IMR-90 (cell line): ENCODE measurements at regions not wholly inside any gene's neighbourhood (a gene's known extent, or its start where the extent isn't known, plus 50 kb on each side); places are given as distances from the start of the nearest gene placed in this dataset.

Experiments used
- BHLHE40 ChIP-seq: fragments of 150-350 bp; IDR thresholded peaks from 2 replicates; pipeline ENCODE4 v1.6.1; 2016; ENCODE audit warnings: mild to moderate bottlenecking, low read depth, low read length
- CEBPB ChIP-seq: IDR thresholded peaks from 2 replicates; pipeline ENCODE4 v1.6.1; 2012; ENCODE audit warnings: low read depth, low read length, improper control_type of control experiment
- CHD1 ChIP-seq: IDR thresholded peaks from 2 replicates; pipeline ENCODE4 v1.6.1; 2012; ENCODE audit warnings: low read depth, low read length, improper control_type of control experiment
- FOS ChIP-seq: fragments of 150-350 bp; IDR thresholded peaks from 2 replicates; pipeline ENCODE4 v1.6.1; 2016; ENCODE audit warnings: low read depth, low read length
- MAFK ChIP-seq: IDR thresholded peaks from 2 replicates; pipeline ENCODE4 v1.6.1; 2012; ENCODE audit warnings: low read depth, low read length, improper control_type of control experiment
- MAZ ChIP-seq: IDR thresholded peaks from 2 replicates; pipeline ENCODE4 v1.6.1; 2012; ENCODE audit warnings: low read depth, mild to moderate bottlenecking, low read length, improper control_type of control experiment, moderate library complexity, borderline replicate concordance
- MXI1 ChIP-seq: IDR thresholded peaks from 2 replicates; pipeline ENCODE4 v1.6.1; 2012; ENCODE audit warnings: low read depth, mild to moderate bottlenecking, low read length, moderate library complexity, borderline replicate concordance
- POLR2A ChIP-seq: IDR thresholded peaks from 2 replicates; pipeline ENCODE4 v1.6.1; 2012; ENCODE audit warnings: mild to moderate bottlenecking, low read depth, low read length
- RCOR1 ChIP-seq: IDR thresholded peaks from 2 replicates; pipeline ENCODE4 v1.6.1; 2012; ENCODE audit warnings: mild to moderate bottlenecking, low read length, improper control_type of control experiment; ENCODE audit not compliant: insufficient replicate concordance
- RFX5 ChIP-seq: IDR thresholded peaks from 2 replicates; pipeline ENCODE4 v1.8.0; 2012; ENCODE audit warnings: low read depth, mild to moderate bottlenecking, low read length, moderate library complexity
- SMC3 ChIP-seq: fragments of 150-350 bp; IDR thresholded peaks from 2 replicates; pipeline ENCODE4 v1.6.1; 2016; ENCODE audit warnings: low read depth, mild to moderate bottlenecking, antibody characterized with exemption, low read length, moderate library complexity
- TF ChIP-seq, protein P1 (sequence below): conservative IDR thresholded peaks from 2 replicates; pipeline ENCODE4 v1.5.1; 2012; ENCODE audit warnings: mild to moderate bottlenecking, low read depth, low read length, improper control_type of control experiment
- TF ChIP-seq, protein P2 (sequence below): fragments of 150-350 bp; IDR thresholded peaks from 2 replicates; pipeline ENCODE4 v1.6.1; 2017; ENCODE audit warnings: mild to moderate bottlenecking, antibody characterized with exemption, low read length, low read depth
- TF ChIP-seq, protein P3 (sequence below): fragments of 150-350 bp; IDR thresholded peaks from 2 replicates; pipeline ENCODE4 v1.6.1; 2016; ENCODE audit warnings: low read depth, mild to moderate bottlenecking, low read length, moderate library complexity, borderline replicate concordance

DNA sequence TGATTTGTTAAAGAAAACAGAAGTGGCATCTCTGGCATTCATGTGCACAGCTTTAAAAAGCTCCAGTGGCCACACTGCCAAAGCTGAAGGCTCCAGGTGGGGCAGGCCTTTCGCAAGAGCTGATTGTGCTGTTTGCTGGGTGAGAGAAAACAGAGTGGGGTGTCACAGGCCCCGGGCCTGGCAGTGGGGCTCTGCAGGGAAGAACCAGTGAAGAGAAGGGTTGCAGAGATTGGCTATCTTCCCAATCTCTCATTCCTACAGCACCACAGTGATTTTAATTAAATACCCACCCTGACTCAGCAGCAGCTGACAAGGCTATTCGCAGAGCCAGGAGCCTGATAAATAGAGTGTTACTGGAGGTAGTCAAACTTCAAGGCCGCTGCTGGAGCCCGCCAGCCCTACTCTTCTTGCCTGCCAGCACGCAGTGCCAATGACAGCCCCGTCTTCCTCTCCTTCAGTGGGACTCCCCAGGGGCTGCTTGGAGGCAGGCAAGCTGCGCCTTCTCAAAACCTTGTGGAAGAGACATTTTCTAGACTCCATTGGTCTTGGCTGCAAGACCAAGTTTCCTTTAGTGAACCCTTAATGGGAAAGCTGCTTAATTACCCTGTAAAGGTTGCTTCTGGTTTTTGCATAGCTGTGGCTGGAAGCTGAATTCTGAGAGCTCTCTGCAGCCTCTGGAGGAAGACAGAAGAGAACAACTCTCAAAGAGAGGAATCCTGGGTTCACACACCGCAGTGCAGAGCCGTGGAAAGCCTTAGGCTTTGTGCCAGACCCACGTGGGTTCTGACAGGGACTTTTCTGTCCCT lies 225.8 kb upstream of the SLCO3A1 start:
- TF ChIP-seq, protein P1, sequence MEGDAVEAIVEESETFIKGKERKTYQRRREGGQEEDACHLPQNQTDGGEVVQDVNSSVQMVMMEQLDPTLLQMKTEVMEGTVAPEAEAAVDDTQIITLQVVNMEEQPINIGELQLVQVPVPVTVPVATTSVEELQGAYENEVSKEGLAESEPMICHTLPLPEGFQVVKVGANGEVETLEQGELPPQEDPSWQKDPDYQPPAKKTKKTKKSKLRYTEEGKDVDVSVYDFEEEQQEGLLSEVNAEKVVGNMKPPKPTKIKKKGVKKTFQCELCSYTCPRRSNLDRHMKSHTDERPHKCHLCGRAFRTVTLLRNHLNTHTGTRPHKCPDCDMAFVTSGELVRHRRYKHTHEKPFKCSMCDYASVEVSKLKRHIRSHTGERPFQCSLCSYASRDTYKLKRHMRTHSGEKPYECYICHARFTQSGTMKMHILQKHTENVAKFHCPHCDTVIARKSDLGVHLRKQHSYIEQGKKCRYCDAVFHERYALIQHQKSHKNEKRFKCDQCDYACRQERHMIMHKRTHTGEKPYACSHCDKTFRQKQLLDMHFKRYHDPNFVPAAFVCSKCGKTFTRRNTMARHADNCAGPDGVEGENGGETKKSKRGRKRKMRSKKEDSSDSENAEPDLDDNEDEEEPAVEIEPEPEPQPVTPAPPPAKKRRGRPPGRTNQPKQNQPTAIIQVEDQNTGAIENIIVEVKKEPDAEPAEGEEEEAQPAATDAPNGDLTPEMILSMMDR = no peak
- TF ChIP-seq POLR2A = no peak
- TF ChIP-seq, protein P2, sequence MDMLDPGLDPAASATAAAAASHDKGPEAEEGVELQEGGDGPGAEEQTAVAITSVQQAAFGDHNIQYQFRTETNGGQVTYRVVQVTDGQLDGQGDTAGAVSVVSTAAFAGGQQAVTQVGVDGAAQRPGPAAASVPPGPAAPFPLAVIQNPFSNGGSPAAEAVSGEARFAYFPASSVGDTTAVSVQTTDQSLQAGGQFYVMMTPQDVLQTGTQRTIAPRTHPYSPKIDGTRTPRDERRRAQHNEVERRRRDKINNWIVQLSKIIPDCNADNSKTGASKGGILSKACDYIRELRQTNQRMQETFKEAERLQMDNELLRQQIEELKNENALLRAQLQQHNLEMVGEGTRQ = no peak
- TF ChIP-seq SMC3 = no peak
- no peak for TF ChIP-seq CEBPB
- TF ChIP-seq RCOR1 = no peak
- no peak for TF ChIP-seq CHD1
- TF ChIP-seq MAZ = no peak
- no peak for TF ChIP-seq MAFK
- TF ChIP-seq, protein P3, sequence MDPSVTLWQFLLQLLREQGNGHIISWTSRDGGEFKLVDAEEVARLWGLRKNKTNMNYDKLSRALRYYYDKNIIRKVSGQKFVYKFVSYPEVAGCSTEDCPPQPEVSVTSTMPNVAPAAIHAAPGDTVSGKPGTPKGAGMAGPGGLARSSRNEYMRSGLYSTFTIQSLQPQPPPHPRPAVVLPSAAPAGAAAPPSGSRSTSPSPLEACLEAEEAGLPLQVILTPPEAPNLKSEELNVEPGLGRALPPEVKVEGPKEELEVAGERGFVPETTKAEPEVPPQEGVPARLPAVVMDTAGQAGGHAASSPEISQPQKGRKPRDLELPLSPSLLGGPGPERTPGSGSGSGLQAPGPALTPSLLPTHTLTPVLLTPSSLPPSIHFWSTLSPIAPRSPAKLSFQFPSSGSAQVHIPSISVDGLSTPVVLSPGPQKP = no peak
- no peak for TF ChIP-seq RFX5
- TF ChIP-seq BHLHE40 = no peak
- no peak for TF ChIP-seq FOS
- no peak for TF ChIP-seq MXI1
